HEK293T (cell line): ENCODE measurements at regions not wholly inside any gene's neighbourhood (a gene's known extent, or its start where the extent isn't known, plus 50 kb on each side); places are given as distances from the start of the nearest gene placed in this dataset.

Experiments used
- BHLHE40 ChIP-seq: fragments of 450-650 bp; IDR thresholded peaks from 2 replicates; pipeline ENCODE4 v1.6.1; 2016; ENCODE audit warnings: mild to moderate bottlenecking, moderate library complexity, borderline replicate concordance
- TARDBP ChIP-seq: fragments of 450-650 bp; IDR thresholded peaks from 2 replicates; pipeline ENCODE4 v1.6.1; 2016

GRCh38 chr4:10289538-10289906 lies 167.7 kb downstream of the ZNF518B start:
- TF ChIP-seq BHLHE40 (no peak), TARDBP (no peak)
